IMR-90 (cell line): ENCODE measurements at regions not wholly inside any gene's neighbourhood (a gene's known extent, or its start where the extent isn't known, plus 50 kb on each side); places are given as distances from the start of the nearest gene placed in this dataset.

Experiments used
- ATAC-seq: fragments of 200-7000 bp; cut with Tn5 transposase; 2 replicates; pipeline ENCODE4 v1.9.1; 2020; ENCODE audit warnings: low read depth, mild to moderate bottlenecking, moderate library complexity
- BruUV-seq: library from RNA; stranded (reverse); fragments of 400-500 nt; replicated peaks from 2 replicates; lab custom pipeline; 2021; lab: Mats Ljungman, UMichigan
- CTCF ChIA-PET: fragments of 300-600 bp; formaldehyde crosslinking; extraction: SDS; loops from one replicate; lab custom pipeline; 2021; ENCODE audit warnings: antibody characterized with exemption; lab: Yijun Ruan, JAX
- POLR2A ChIA-PET: fragments of 300-600 bp; sonication (Branson Sonifier 250); formaldehyde crosslinking; loops from one replicate; lab custom pipeline; 2022; ENCODE audit warnings: antibody characterized with exemption; ENCODE audit not compliant: unreplicated experiment; lab: Charles Lee
- DNase-seq: peaks from one replicate; pipeline ENCODE4 v3.0.0; 2013
- H2AFZ ChIP-seq: replicated peaks from 2 replicates; pipeline ENCODE3; 2013; ENCODE audit warnings: low read length, mild to moderate bottlenecking; ENCODE audit not compliant: poor library complexity
- H2AK5ac ChIP-seq: 2 replicates; pipeline ENCODE4 v1.6.1; 2013; ENCODE audit warnings: low read depth, low read length, inconsistent platforms
- H2AK9ac ChIP-seq: replicated peaks from 2 replicates; pipeline ENCODE3; 2013; ENCODE audit warnings: mild to moderate bottlenecking, low read depth, low read length, moderate library complexity; ENCODE audit not compliant: poor library complexity
- H2BK120ac ChIP-seq: 2 replicates; pipeline ENCODE4 v1.6.1; 2013; ENCODE audit warnings: low read depth, low read length, inconsistent platforms
- H2BK15ac ChIP-seq: 3 replicates; pipeline ENCODE4 v1.6.1; 2013; ENCODE audit warnings: low read depth, low read length, inconsistent platforms
- H2BK20ac ChIP-seq: 2 replicates; pipeline ENCODE4 v1.6.1; 2013; ENCODE audit warnings: low read depth, mild to moderate bottlenecking, inconsistent platforms, low read length, moderate library complexity
- H2BK5ac ChIP-seq: 2 replicates; pipeline ENCODE4 v1.6.1; 2013; ENCODE audit warnings: mild to moderate bottlenecking, low read depth, low read length, inconsistent platforms; ENCODE audit not compliant: poor library complexity, severe bottlenecking
- H3K14ac ChIP-seq: replicated peaks from 2 replicates; pipeline ENCODE4 v1.6.1; 2013; ENCODE audit warnings: low read depth, low read length, inconsistent platforms
- H3K18ac ChIP-seq: 2 replicates; pipeline ENCODE4 v1.6.1; 2013; ENCODE audit warnings: low read depth, low read length, control low read depth
- H3K23ac ChIP-seq: 2 replicates; pipeline ENCODE4 v1.6.1; 2013; ENCODE audit warnings: low read depth, low read length, inconsistent platforms
- H3K27ac ChIP-seq: 2 replicates; pipeline ENCODE4 v1.5.1; 2013; ENCODE audit warnings: mild to moderate bottlenecking, control low read depth, low read length; ENCODE audit not compliant: insufficient read depth
- H3K27me3 ChIP-seq: 2 replicates; pipeline ENCODE4 v1.6.1; 2013; ENCODE audit warnings: low read length; ENCODE audit not compliant: control insufficient read depth, insufficient read depth
- H3K36me3 ChIP-seq: 2 replicates; pipeline ENCODE4 v1.6.1; 2013; ENCODE audit warnings: low read length, mixed read lengths; ENCODE audit not compliant: control insufficient read depth, insufficient read depth
- H3K4ac ChIP-seq: 2 replicates; pipeline ENCODE4 v1.6.1; 2013; ENCODE audit warnings: low read depth, low read length, inconsistent platforms
- H3K4me1 ChIP-seq: 2 replicates; pipeline ENCODE4 v1.6.1; 2013; ENCODE audit warnings: low read length, mixed read lengths; ENCODE audit not compliant: control insufficient read depth, insufficient read depth
- H3K4me2 ChIP-seq: 2 replicates; pipeline ENCODE4 v1.6.1; 2013; ENCODE audit warnings: low read depth, mild to moderate bottlenecking, control low read depth, low read length, moderate library complexity
- H3K4me3 ChIP-seq: 2 replicates; pipeline ENCODE4 v1.5.1; 2013; ENCODE audit warnings: low read depth, mild to moderate bottlenecking, control low read depth, low read length, moderate library complexity; ENCODE audit not compliant: insufficient read depth
- H3K56ac ChIP-seq: 2 replicates; pipeline ENCODE4 v1.6.1; 2013; ENCODE audit warnings: low read length, inconsistent platforms; ENCODE audit not compliant: insufficient read depth; ENCODE audit errors: extremely low read depth
- H3K79me1 ChIP-seq, 2 experiments: 2 replicates each; pipeline ENCODE4 v1.6.1; 2013; ENCODE audit warnings: low read length in 2 of 2, inconsistent platforms in 1 of 2, low read depth in 1 of 2
- H3K9ac ChIP-seq: 2 replicates; pipeline ENCODE4 v1.6.1; 2013; ENCODE audit warnings: low read depth, low read length, control low read depth
- H3K9me1 ChIP-seq: 2 replicates; pipeline ENCODE4 v1.6.1; 2013; ENCODE audit warnings: low read length, inconsistent platforms; ENCODE audit not compliant: insufficient read depth
- H3K9me3 ChIP-seq: 2 replicates; pipeline ENCODE4 v1.6.1; 2013; ENCODE audit warnings: low read length; ENCODE audit not compliant: control insufficient read depth, insufficient read depth
- H4K20me1 ChIP-seq: 2 replicates; pipeline ENCODE4 v1.6.1; 2013; ENCODE audit warnings: low read length, inconsistent platforms; ENCODE audit not compliant: insufficient read depth
- H4K5ac ChIP-seq: 2 replicates; pipeline ENCODE4 v1.6.1; 2013; ENCODE audit warnings: mild to moderate bottlenecking, low read depth, low read length, control low read depth
- H4K8ac ChIP-seq, 2 experiments: 2 replicates each; pipeline ENCODE4 v1.6.1; 2013; ENCODE audit warnings: low read depth in 2 of 2, low read length in 2 of 2, control low read depth in 1 of 2, inconsistent platforms in 1 of 2
- H4K91ac ChIP-seq: 2 replicates; pipeline ENCODE4 v1.6.1; 2013; ENCODE audit warnings: low read depth, low read length, inconsistent platforms; ENCODE audit not compliant: insufficient read depth
- CTCF ChIP-seq: conservative IDR thresholded peaks from 2 replicates; pipeline ENCODE4 v1.5.1; 2012; ENCODE audit warnings: mild to moderate bottlenecking, low read depth, low read length, improper control_type of control experiment
- NFE2L2 ChIP-seq: fragments of 150-350 bp; IDR thresholded peaks from 2 replicates; pipeline ENCODE4 v1.6.1; 2016; ENCODE audit warnings: low read depth, mild to moderate bottlenecking, low read length
- WGBS, 2 experiments: methylation state at CpG; one replicate each; pipeline versions ENCODE4 v1.1.5 to v1.1.7; 2013; ENCODE audit warnings: missing lambda C conversion rate in 2 of 2; ENCODE audit not compliant: insufficient read length in 1 of 2; ENCODE audit errors: extremely low coverage in 2 of 2; 5-methylcytosine and 5-hydroxymethylcytosine counted together
- dilution Hi-C: fragments of 300-500 bp; cut with HindIII; formaldehyde crosslinking; loops from one replicate; pipeline ENCODE4 v1.14.3; 2018; ENCODE audit warnings: low sequenced_read_pairs; ENCODE audit not compliant: unreplicated experiment
- in situ Hi-C: fragments of 300-500 bp; cut with MboI; formaldehyde crosslinking; loops from 3 replicates; pipeline ENCODE4 v1.14.3; 2019; ENCODE audit warnings: low sequenced_read_pairs, inconsistent platforms, mixed read lengths
- intact Hi-C: fragments of 100-400 bp; cut with micrococcal nuclease; formaldehyde crosslinking; loops from 2 replicates; pipeline ENCODE4 v1.10.0; 2022

- in situ Hi-C loops, result no loop called here
- no peak overlapping the region for H3K18ac ChIP-seq
- H3K27ac ChIP-seq, result no peak overlapping the region
- TF ChIP-seq NFE2L2 (no peak), CTCF (no peak)
- dilution Hi-C loops, result no loop called here
- H4K20me1 ChIP-seq, result no peaks in the 10 kb centered on the region
- no peak overlapping the region for H2BK15ac ChIP-seq
- H3K79me1 ChIP-seq, result no peaks in the 10 kb centered on the region
- no peak for DNase-seq
- no peak overlapping the region for H2BK120ac ChIP-seq
- H3K27me3 ChIP-seq, result no peaks in the 10 kb centered on the region
- no peak overlapping the region for H3K4me2 ChIP-seq
- H2AK9ac ChIP-seq, result no peak overlapping the region
- H3K9ac ChIP-seq, result no peak overlapping the region
- intact Hi-C loops, result no loop called here
- no peak overlapping the region for H2AK5ac ChIP-seq
- H2BK20ac ChIP-seq, result no peak overlapping the region
- ChIA-PET POLR2A (no interaction called here), CTCF (no interaction called here)
- no CpG with 5 or more reads among the region's 3 CpGs for whole genome bisulfite sequencing, 2 experiments
- no peak overlapping the region for H3K23ac ChIP-seq
- H2AFZ ChIP-seq, result no peak overlapping the region
- no peaks in the 10 kb centered on the region for H3K4me1 ChIP-seq
- no peaks in the 10 kb centered on the region for H3K9me3 ChIP-seq
- H4K91ac ChIP-seq, result no peak overlapping the region
- H3K14ac ChIP-seq, result no peak overlapping the region
- H3K56ac ChIP-seq, result no peak overlapping the region
- no peaks in the 10 kb centered on the region for H3K36me3 ChIP-seq
- BruUV-seq, result no TSS peak
- no peak overlapping the region for H4K5ac ChIP-seq
- H3K4me3 ChIP-seq, result no peak overlapping the region
- no peak overlapping the region for H2BK5ac ChIP-seq
- no peak for ATAC-seq
- H3K9me1 ChIP-seq, result no peaks in the 10 kb centered on the region
- no peak overlapping the region for H4K8ac ChIP-seq
- H3K4ac ChIP-seq, result no peak overlapping the region
Observed at GRCh38 chr4:71932941-71933340, 98.9 kb upstream of the NPFFR2 start.
